Skin epidermis (tissue), 12 donors: ENCODE measurements at regions not wholly inside any gene's neighbourhood (a gene's known extent, or its start where the extent isn't known, plus 50 kb on each side); places are given as distances from the start of the nearest gene placed in this dataset.
"Not testable (repeated sequence)": the region's sequence is repeated elsewhere in the genome, so short reads cannot be mapped to it uniquely, and the experiment has no call there.

Experiments used
- H3K27ac ChIP-seq, 21 experiments: fragments of 200-600 bp; sonication (generic) in 11 of 21; one replicate each; pipeline ENCODE4 v1.5.0; 2020; ENCODE audit warnings: mild to moderate bottlenecking in 3 of 21, inconsistent platforms in 2 of 21, moderate library complexity in 2 of 21
- H3K4me3 ChIP-seq, 7 experiments: fragments of 200-600 bp; sonication (generic) in 2 of 7; one replicate each; pipeline ENCODE4 v1.5.0; 2020; ENCODE audit warnings: inconsistent platforms in 2 of 7, mild to moderate bottlenecking in 2 of 7, moderate library complexity in 1 of 7

GRCh38 chr2:226550801-226551200 is 248.8 kb downstream of the IRS1 start:
- Histone ChIP-seq H3K4me3 (no peak overlapping the region), H3K27ac (no peak overlapping the region)

- no peak overlapping the region for H3K27ac ChIP-seq
- H3K4me3 ChIP-seq, result no peak overlapping the region
These were observed 250.9 kb downstream of the IRS1 start for GRCh38 chr2:226548732-226549131.

- no peak overlapping the region for H3K4me3 ChIP-seq
- no peak overlapping the region for H3K27ac ChIP-seq
These were observed 254.9 kb downstream of the IRS1 start for GRCh38 chr2:226544596-226545210.

- no peak overlapping the region for H3K27ac ChIP-seq
- H3K4me3 ChIP-seq, result no peak overlapping the region
These were observed 259.2 kb downstream of the IRS1 start for GRCh38 chr2:226540204-226540994.

- Histone ChIP-seq H3K27ac (no peak overlapping the region), H3K4me3 (no peak overlapping the region)
These were observed 263.2 kb downstream of the IRS1 start for GRCh38 chr2:226536410-226536809.

- H3K4me3 ChIP-seq, H3K27ac ChIP-seq: not testable (repeated sequence)
These were observed 266.6 kb downstream of the IRS1 start for GRCh38 chr2:226532976-226533375.

GRCh38 chr2:226531061-226531810 is 268.4 kb downstream of the IRS1 start:
- Histone ChIP-seq H3K27ac (no peak overlapping the region), H3K4me3 (no peak overlapping the region)

- H3K4me3 ChIP-seq, result no peak overlapping the region
These were observed 270.1 kb downstream of the IRS1 start for GRCh38 chr2:226529556-226529955.

GRCh38 chr2:226526716-226527115 is 272.9 kb downstream of the IRS1 start:
- no peak overlapping the region for H3K4me3 ChIP-seq
- no peak overlapping the region for H3K27ac ChIP-seq

More at GRCh38 chr2:226529556-226529955, 270.1 kb downstream of the IRS1 start:
- no peak overlapping the region for H3K27ac ChIP-seq

- no peak overlapping the region for H3K4me3 ChIP-seq
- peak overlapping the region in 1 of 21 experiments; percentile 39 for H3K27ac ChIP-seq
These were observed 275.2 kb downstream of the IRS1 start for GRCh38 chr2:226524381-226524843.

- no peak overlapping the region for H3K4me3 ChIP-seq
- no peak overlapping the region for H3K27ac ChIP-seq
These were observed 278.9 kb downstream of the IRS1 start for GRCh38 chr2:226520723-226521122.

- Histone ChIP-seq H3K27ac (no peak overlapping the region), H3K4me3 (no peak overlapping the region)
These were observed 284.1 kb downstream of the IRS1 start for GRCh38 chr2:226515344-226516055.

- Histone ChIP-seq H3K4me3 (no peak overlapping the region), H3K27ac (no peak overlapping the region)
These were observed 284.7 kb downstream of the IRS1 start for GRCh38 chr2:226514895-226515294.

- no peak overlapping the region for H3K4me3 ChIP-seq
These were observed 288.3 kb downstream of the IRS1 start for GRCh38 chr2:226511311-226511710.

GRCh38 chr2:226508683-226509082 is 290.9 kb downstream of the IRS1 start:
- Histone ChIP-seq H3K27ac (no peak overlapping the region), H3K4me3 (no peak overlapping the region)

More at GRCh38 chr2:226511311-226511710, 288.3 kb downstream of the IRS1 start:
- no peak overlapping the region for H3K27ac ChIP-seq

- Histone ChIP-seq H3K27ac (no peak overlapping the region), H3K4me3 (no peak overlapping the region)
These were observed 291.6 kb downstream of the IRS1 start for GRCh38 chr2:226508005-226508404.

GRCh38 chr2:226497146-226497909 is 302.3 kb downstream of the IRS1 start:
- Histone ChIP-seq H3K4me3 (no peak overlapping the region), H3K27ac (no peak overlapping the region)

GRCh38 chr2:226496273-226496550 is 303.4 kb downstream of the IRS1 start:
- Histone ChIP-seq H3K27ac (no peak overlapping the region), H3K4me3 (no peak overlapping the region)

- Histone ChIP-seq H3K4me3 (no peak overlapping the region), H3K27ac (no peak overlapping the region)
These were observed 304.0 kb downstream of the IRS1 start for GRCh38 chr2:226495466-226496272.
